K562 (cell line): ENCODE measurements at regions not wholly inside any gene's neighbourhood (a gene's known extent, or its start where the extent isn't known, plus 50 kb on each side); places are given as distances from the start of the nearest gene placed in this dataset.

ENCODE experiments used
- CHD1 ChIP-seq: fragments of 200-600 bp; sonication (generic); IDR thresholded peaks from one replicate; pipeline ENCODE4 v1.6.1; 2012; ENCODE audit warnings: mild to moderate bottlenecking, moderate library complexity, low read length, inconsistent platforms
- CREB1 ChIP-seq, 2 experiments: sonication (generic) in 1 of 2; formaldehyde crosslinking in 1 of 2; IDR thresholded peaks; 2 replicates each; pipeline versions ENCODE4 v1.6.1 to v1.8.0; 2012 to 2022; ENCODE audit warnings: inconsistent platforms in 1 of 2, mild to moderate bottlenecking in 1 of 2, missing genetic modification reagents in 1 of 2, moderate library complexity in 1 of 2
- JUNB ChIP-seq: fragments of 450-650 bp; formaldehyde crosslinking; conservative IDR thresholded peaks from 2 replicates; pipeline ENCODE4 v1.4.0; 2020; ENCODE audit warnings: mild to moderate bottlenecking
- KHSRP ChIP-seq: fragments of 450-650 bp; IDR thresholded peaks from 2 replicates; pipeline ENCODE4 v1.6.1; 2017
- NBN ChIP-seq: fragments of 450-650 bp; IDR thresholded peaks from 2 replicates; pipeline ENCODE4 v1.6.1; 2016; ENCODE audit warnings: low read depth, mild to moderate bottlenecking
- POLR2A ChIP-seq: fragments of 450-650 bp; conservative IDR thresholded peaks from 2 replicates; pipeline ENCODE4 v1.6.1; 2016
- POLR3G ChIP-seq: IDR thresholded peaks from 2 replicates; pipeline ENCODE4 v1.6.1; 2011; ENCODE audit not compliant: insufficient read length, insufficient replicate concordance; ENCODE audit errors: extremely low read depth
- PPARD ChIP-seq: fragments of 250-450 bp; sonication (Bioruptor Pico); IDR thresholded peaks from 2 replicates; pipeline ENCODE4 v1.8.0; 2022; ENCODE audit warnings: inconsistent platforms, mild to moderate bottlenecking, moderate library complexity
- RBM14 ChIP-seq: fragments of 200-400 bp; formaldehyde crosslinking; IDR thresholded peaks from 2 replicates; pipeline ENCODE4 v1.6.1; 2018; ENCODE audit warnings: low read depth, mild to moderate bottlenecking, low read length, moderate library complexity, borderline replicate concordance; ENCODE audit not compliant: insufficient read depth
- SIRT6 ChIP-seq: IDR thresholded peaks from one replicate; pipeline ENCODE4 v1.6.1; 2012; ENCODE audit warnings: low read depth, mild to moderate bottlenecking, control low read depth, inconsistent platforms, low read length, moderate library complexity
- SREBF1 ChIP-seq: fragments of 150-350 bp; IDR thresholded peaks from 2 replicates; pipeline ENCODE4 v1.6.1; 2014; ENCODE audit warnings: antibody characterized with exemption, low read depth, low read length, borderline replicate concordance
- TCF3 ChIP-seq: sonication (generic); formaldehyde crosslinking; IDR thresholded peaks from 2 replicates; pipeline ENCODE4 v1.4.0; 2020; ENCODE audit warnings: mild to moderate bottlenecking, missing genetic modification reagents
- TOE1 ChIP-seq, 2 experiments: fragments of 450-650 bp in 1 of 2; sonication (generic) in 1 of 2; formaldehyde crosslinking in 1 of 2; IDR thresholded peaks; 2 replicates each; pipeline versions ENCODE4 v1.7.1 to v1.8.0; 2016 to 2022; ENCODE audit warnings: borderline replicate concordance in 2 of 2, mild to moderate bottlenecking in 2 of 2, antibody characterized with exemption in 1 of 2, inconsistent platforms in 1 of 2, low read depth in 1 of 2, missing genetic modification reagents in 1 of 2, moderate library complexity in 1 of 2
- ZNF212 ChIP-seq: fragments of 450-650 bp; formaldehyde crosslinking; IDR thresholded peaks from 2 replicates; pipeline ENCODE4 v1.4.0; 2020; ENCODE audit warnings: mild to moderate bottlenecking
- ZNF436 ChIP-seq: fragments of 250-450, 450-650 bp; sonication (Bioruptor Pico); formaldehyde crosslinking; IDR thresholded peaks from 2 replicates; pipeline ENCODE4 v1.7.0; 2020; ENCODE audit warnings: mild to moderate bottlenecking
- ZSCAN32 ChIP-seq: fragments of 450-650 bp; formaldehyde crosslinking; IDR thresholded peaks from 2 replicates; pipeline ENCODE4 v1.4.0; 2020; ENCODE audit warnings: mild to moderate bottlenecking, moderate library complexity
- TF ChIP-seq, protein P1 (sequence below): sonication (generic); formaldehyde crosslinking; IDR thresholded peaks from 2 replicates; pipeline ENCODE4 v1.8.0; 2022; ENCODE audit warnings: mild to moderate bottlenecking, low read depth, missing genetic modification reagents
- TF ChIP-seq, protein P2 (sequence below), 2 experiments: fragments of 450-650 bp; IDR thresholded peaks; 2 replicates each; pipeline ENCODE4 v1.6.1; 2018; ENCODE audit warnings: mild to moderate bottlenecking in 2 of 2, low read depth in 1 of 2; ENCODE audit not compliant: partially characterized antibody in 2 of 2
- TF ChIP-seq, protein P3 (sequence below): sonication (generic); formaldehyde crosslinking; IDR thresholded peaks from 2 replicates; pipeline ENCODE4 v1.8.1; 2022; ENCODE audit warnings: missing genetic modification reagents
- TF ChIP-seq, protein P4 (sequence below): fragments of 250-450 bp; sonication (Bioruptor Pico); IDR thresholded peaks from 2 replicates; pipeline ENCODE4 v1.8.0; 2022; ENCODE audit warnings: inconsistent platforms, mild to moderate bottlenecking, moderate library complexity, borderline replicate concordance

DNA sequence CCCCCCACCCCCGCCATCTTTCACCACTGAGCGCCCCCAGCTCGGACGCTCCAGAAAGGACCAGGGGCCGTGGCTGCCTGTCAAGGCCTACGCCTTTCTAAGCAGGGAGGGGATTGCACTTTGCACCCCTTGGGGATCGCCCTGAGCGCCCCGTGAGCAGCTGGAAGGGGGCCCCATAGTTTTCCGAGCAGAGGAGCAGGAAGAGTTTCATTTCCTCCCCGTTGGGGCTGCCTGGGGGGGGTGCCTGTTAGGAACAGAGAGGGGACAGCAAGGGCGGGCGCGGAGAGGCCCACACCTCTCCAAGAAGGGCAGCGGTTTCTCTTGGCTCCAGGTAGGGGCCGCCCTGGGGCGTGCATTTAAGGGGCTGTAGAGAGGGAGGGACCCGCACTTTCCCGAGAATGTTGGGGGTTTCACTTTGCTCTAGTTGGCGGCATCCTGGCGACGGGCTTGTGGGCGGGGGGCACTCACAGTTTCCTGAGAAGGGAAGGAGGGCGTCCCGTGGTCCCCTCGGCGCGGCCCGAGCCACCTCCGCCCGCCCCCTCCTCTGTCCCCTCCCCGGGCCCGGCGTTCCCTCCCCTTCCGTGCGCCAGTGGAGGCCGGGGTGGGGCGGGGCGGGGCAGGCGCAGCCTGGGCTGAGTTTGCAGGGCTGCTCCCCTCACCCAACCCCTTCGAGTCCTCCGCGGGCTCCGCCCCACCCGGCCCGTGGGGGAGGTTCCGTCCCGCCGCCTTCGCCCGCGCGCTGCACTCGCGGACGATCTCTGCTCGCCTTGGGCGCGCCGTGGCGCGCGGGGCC is 82.3 kb upstream of the CD99 start (continued):
- TF ChIP-seq CHD1 = no peak
- TF ChIP-seq ZNF212 (CRISPR knock-in tag) = no peak
- TF ChIP-seq ZSCAN32 (CRISPR knock-in tag) = no peak
- TF ChIP-seq JUNB (CRISPR knock-in tag) = no peak
- no peak for TF ChIP-seq TOE1 (IDR thresholded peaks at IDR 0.05; ENCODE audit: borderline replicate concordance)
- TF ChIP-seq TOE1 (CRISPR knock-in tag; IDR thresholded peaks at IDR 0.05; ENCODE audit: borderline replicate concordance, low read depth) = no peak
- TF ChIP-seq, protein P1, sequence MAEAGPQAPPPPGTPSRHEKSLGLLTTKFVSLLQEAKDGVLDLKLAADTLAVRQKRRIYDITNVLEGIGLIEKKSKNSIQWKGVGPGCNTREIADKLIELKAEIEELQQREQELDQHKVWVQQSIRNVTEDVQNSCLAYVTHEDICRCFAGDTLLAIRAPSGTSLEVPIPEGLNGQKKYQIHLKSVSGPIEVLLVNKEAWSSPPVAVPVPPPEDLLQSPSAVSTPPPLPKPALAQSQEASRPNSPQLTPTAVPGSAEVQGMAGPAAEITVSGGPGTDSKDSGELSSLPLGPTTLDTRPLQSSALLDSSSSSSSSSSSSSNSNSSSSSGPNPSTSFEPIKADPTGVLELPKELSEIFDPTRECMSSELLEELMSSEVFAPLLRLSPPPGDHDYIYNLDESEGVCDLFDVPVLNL (CRISPR knock-in tag) = no peak
- no peak for TF ChIP-seq KHSRP
- TF ChIP-seq POLR3G = no peak
- no peak for TF ChIP-seq RBM14
- 0 out of 2 replicates have a peak, but pooled peaks have one; percentile 34 for TF ChIP-seq POLR2A
- no peak for TF ChIP-seq TCF3
- TF ChIP-seq SREBF1 = no peak
- TF ChIP-seq ZNF436 (CRISPR knock-in tag) = no peak
- TF ChIP-seq, protein P2, sequence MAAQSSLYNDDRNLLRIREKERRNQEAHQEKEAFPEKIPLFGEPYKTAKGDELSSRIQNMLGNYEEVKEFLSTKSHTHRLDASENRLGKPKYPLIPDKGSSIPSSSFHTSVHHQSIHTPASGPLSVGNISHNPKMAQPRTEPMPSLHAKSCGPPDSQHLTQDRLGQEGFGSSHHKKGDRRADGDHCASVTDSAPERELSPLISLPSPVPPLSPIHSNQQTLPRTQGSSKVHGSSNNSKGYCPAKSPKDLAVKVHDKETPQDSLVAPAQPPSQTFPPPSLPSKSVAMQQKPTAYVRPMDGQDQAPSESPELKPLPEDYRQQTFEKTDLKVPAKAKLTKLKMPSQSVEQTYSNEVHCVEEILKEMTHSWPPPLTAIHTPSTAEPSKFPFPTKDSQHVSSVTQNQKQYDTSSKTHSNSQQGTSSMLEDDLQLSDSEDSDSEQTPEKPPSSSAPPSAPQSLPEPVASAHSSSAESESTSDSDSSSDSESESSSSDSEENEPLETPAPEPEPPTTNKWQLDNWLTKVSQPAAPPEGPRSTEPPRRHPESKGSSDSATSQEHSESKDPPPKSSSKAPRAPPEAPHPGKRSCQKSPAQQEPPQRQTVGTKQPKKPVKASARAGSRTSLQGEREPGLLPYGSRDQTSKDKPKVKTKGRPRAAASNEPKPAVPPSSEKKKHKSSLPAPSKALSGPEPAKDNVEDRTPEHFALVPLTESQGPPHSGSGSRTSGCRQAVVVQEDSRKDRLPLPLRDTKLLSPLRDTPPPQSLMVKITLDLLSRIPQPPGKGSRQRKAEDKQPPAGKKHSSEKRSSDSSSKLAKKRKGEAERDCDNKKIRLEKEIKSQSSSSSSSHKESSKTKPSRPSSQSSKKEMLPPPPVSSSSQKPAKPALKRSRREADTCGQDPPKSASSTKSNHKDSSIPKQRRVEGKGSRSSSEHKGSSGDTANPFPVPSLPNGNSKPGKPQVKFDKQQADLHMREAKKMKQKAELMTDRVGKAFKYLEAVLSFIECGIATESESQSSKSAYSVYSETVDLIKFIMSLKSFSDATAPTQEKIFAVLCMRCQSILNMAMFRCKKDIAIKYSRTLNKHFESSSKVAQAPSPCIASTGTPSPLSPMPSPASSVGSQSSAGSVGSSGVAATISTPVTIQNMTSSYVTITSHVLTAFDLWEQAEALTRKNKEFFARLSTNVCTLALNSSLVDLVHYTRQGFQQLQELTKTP (IDR thresholded peaks at IDR 0.05; ENCODE audit: low read depth in 1 of 2, partially characterized antibody in 2 of 2) = no peak
- TF ChIP-seq, protein P3, sequence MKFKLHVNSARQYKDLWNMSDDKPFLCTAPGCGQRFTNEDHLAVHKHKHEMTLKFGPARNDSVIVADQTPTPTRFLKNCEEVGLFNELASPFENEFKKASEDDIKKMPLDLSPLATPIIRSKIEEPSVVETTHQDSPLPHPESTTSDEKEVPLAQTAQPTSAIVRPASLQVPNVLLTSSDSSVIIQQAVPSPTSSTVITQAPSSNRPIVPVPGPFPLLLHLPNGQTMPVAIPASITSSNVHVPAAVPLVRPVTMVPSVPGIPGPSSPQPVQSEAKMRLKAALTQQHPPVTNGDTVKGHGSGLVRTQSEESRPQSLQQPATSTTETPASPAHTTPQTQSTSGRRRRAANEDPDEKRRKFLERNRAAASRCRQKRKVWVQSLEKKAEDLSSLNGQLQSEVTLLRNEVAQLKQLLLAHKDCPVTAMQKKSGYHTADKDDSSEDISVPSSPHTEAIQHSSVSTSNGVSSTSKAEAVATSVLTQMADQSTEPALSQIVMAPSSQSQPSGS (CRISPR knock-in tag) = no peak
- no peak for TF ChIP-seq NBN
- no peak for TF ChIP-seq PPARD (CRISPR knock-in tag)
- no peak for TF ChIP-seq CREB1 (IDR thresholded peaks at IDR 0.05)
- no peak for TF ChIP-seq CREB1 (CRISPR knock-in tag; IDR thresholded peaks at IDR 0.05)
- TF ChIP-seq, protein P4, sequence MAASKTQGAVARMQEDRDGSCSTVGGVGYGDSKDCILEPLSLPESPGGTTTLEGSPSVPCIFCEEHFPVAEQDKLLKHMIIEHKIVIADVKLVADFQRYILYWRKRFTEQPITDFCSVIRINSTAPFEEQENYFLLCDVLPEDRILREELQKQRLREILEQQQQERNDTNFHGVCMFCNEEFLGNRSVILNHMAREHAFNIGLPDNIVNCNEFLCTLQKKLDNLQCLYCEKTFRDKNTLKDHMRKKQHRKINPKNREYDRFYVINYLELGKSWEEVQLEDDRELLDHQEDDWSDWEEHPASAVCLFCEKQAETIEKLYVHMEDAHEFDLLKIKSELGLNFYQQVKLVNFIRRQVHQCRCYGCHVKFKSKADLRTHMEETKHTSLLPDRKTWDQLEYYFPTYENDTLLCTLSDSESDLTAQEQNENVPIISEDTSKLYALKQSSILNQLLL (CRISPR knock-in tag) = no peak
- TF ChIP-seq SIRT6 = no peak
